GM15510 (cell line): ENCODE measurements at regions not wholly inside any gene's neighbourhood (a gene's known extent, or its start where the extent isn't known, plus 50 kb on each side); places are given as distances from the start of the nearest gene placed in this dataset.

Experiments
- POLR2A ChIP-seq: IDR thresholded peaks from 3 replicates; pipeline ENCODE4 v1.6.1; 2011; ENCODE audit warnings: borderline replicate concordance; ENCODE audit not compliant: insufficient read length; ENCODE audit errors: extremely low read depth

DNA sequence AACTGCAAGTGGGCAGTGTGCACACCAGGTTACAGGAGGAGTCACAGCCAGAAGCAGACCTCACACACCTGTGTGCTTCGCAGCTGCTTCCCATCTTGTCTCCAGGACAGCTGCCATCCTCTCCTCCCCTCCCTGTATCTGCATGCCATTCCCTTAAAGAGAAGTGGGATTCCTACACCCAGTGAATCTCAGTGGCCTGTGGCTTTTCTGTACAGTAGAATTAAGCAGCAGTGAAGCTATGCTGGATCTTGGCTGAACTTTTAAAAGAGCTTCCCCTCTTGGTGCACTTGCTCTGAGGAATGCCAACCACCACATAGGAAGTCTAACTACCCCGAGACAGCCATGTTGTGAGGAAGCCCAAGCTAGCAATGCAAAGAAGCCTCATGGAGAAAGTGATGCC, 236.5 kb upstream of the ZMIZ1 start:
- no peak for TF ChIP-seq POLR2A

GRCh38 chr10:78838141-78838657, 230.6 kb upstream of the ZMIZ1 start:
- TF ChIP-seq POLR2A, result no peak

DNA sequence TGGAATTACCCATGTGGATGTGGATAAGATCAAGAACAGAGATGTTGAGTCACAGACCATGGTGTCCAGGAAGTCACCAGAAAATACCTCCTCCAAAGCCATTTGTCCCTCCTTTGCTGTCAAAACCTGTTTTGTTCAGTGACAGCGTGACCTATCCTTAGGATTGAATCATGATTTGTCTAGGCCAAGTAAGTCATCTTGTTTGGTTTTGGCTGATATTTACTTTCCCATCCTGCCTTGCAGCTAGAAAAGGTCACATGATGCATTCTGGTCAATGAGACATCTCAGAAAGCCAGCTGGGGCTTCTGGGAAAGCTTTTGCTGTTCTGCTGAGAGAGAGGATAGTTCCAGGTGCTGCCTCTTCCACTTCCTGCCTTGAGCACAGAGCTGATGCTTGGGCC, 225.3 kb upstream of the ZMIZ1 start:
- no peak for TF ChIP-seq POLR2A

DNA sequence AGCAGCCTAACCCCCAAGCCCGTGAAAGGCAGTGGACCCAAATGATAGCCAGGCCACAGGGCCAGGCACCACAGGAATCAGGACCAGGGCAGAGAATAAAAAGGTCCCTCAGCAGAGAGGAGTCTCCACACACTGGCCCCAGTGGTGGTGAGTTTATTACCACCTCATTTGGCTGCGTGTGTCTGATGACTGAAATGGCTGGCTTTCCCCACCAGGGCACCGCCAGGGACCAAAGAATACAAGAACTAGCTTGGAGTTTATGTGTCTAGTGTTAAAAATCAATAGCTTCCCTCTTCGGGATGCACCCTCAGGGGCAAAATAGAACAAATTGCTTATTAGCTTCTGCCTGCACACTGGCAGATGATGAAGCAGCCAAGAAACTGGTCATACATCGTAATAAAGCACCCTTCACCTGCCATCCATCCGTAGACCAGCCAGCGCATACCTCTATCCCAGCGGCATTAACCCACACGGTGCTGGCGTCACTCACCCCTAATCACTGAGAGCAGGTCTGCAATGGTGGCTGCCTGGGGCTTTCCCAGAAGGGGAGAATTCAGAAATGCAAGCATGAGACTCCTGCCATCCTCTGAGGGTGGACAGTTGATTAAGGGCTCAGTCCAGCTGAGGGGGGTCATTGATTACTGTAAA, 223.7 kb upstream of the ZMIZ1 start:
- TF ChIP-seq POLR2A, result no peak

DNA sequence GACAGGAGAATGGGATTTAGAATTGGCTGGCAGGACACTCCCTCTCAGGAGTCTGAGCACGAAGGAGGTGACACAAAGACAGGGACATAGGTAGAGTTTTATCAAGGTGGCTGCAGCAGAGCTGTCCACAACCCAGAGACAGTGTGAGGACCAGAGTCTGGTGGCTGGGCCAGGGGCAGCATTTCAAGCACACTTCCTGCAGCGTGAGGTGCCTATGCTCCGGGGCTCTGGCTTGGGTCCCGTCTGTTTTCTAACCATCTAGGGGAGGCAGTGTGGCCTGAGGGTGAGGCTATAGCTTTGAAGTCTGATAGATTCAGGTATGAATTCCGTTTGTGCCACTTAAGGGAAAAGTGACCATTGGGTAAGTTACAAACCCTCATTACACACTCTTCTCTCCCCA, 222.7 kb upstream of the ZMIZ1 start:
- TF ChIP-seq POLR2A, result no peak

DNA sequence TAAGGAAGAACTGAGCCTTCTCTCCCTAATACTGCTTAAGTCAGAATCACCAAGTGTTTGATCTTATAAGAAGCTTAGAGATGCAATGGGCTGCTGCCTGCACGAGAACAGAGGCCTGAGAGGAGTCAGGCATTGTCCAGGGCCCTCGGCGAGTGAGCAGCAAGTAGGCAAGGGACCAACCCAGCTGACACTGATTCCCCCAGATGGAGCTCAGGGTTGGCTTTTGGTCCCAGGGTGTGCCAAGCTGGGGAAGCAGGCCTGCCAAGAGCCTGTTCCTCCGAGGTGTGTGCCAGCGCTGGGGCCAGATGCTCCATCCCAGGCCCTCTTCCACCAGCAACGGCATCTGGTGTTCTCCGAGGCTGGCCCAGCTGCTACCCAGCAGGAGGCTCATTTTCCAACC, 222.0 kb upstream of the ZMIZ1 start:
- TF ChIP-seq POLR2A, result no peak

- no peak for TF ChIP-seq POLR2A
Measured at GRCh38 chr10:78847485-78847884, 221.3 kb upstream of the ZMIZ1 start.

DNA sequence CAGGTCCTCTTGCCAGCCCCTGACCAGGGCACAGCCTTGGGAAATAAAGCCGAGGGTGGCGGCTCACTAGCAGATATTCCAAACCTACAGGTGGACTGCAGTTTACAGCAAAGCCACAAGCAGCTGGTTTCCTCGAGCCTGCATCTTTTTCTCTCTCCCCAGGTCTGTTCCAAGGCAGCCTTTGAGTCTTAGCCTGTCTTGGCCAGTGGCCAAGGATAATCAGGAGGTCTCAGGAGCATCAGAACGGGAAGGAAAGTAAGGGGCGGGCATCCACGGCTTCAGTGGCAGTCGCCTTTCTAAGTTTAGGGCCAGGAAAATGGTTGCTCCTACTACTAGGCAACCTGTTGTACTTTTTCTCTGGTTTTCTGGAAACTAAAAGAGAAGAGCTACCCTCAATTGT, 219.7 kb upstream of the ZMIZ1 start:
- no peak for TF ChIP-seq POLR2A

- TF ChIP-seq POLR2A, result no peak
Measured at GRCh38 chr10:78849731-78850130, 219.0 kb upstream of the ZMIZ1 start.

DNA sequence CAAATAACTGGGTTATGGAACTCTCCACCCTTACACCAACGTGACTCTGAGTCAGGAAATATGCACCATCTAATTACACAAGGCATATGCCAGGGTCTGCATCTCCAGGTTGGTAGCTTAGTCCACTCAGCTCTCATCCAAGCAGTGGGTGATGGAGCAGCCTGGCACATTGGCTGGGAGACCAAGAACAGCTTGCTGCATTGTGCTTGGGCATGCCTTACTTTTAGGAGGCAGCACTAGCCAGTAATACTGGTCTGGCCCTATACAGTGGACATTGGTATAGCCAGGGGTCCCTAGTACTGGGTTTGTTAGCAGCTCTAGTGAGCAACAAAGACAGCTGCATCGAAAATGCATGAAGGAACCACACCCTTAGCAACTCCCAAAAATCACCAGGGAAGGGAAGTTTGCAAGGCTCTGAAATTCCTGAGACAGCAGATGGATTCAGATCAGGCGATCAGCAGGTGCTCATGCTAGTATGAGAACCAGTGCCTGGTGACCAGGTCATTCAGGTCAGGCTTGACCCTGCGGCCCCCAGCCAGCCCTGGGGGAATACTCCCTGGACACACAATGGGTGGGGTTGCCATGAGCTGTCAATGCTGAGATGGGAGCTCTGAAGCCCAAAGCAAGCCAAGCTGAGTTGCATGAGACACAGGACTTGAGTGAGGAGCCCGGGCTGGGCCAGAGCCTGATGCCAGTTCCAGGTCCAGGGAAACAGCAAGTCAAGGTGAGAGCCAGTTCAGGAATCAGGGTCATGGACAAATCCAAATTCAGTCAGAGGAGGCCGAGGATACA, 217.9 kb upstream of the ZMIZ1 start:
- no peak for TF ChIP-seq POLR2A

GRCh38 chr10:78851647-78852046, 217.1 kb upstream of the ZMIZ1 start:
- no peak for TF ChIP-seq POLR2A

- TF ChIP-seq POLR2A, result no peak
Measured at GRCh38 chr10:78852466-78853240, 216.1 kb upstream of the ZMIZ1 start.

- TF ChIP-seq POLR2A, result no peak
Measured at GRCh38 chr10:78853864-78854263, 214.9 kb upstream of the ZMIZ1 start.

- TF ChIP-seq POLR2A, result no peak
Measured at GRCh38 chr10:78856421-78856820, 212.3 kb upstream of the ZMIZ1 start.

- no peak for TF ChIP-seq POLR2A
Measured at GRCh38 chr10:78857193-78857592, 211.6 kb upstream of the ZMIZ1 start.
